B cell (primary cell): ENCODE measurements at regions not wholly inside any gene's neighbourhood (a gene's known extent, or its start where the extent isn't known, plus 50 kb on each side); places are given as distances from the start of the nearest gene placed in this dataset.

ENCODE experiments used
- ATAC-seq: fragments of 200-7000 bp; cut with Tn5 transposase; one replicate; pipeline ENCODE4 v1.10.0; 2021; ENCODE audit warnings: low read depth, mild to moderate bottlenecking, moderate number of reproducible peaks, moderate library complexity
- CTCF ChIA-PET: fragments of 350-600 bp; sonication (Branson Sonifier 250); formaldehyde crosslinking; loops from one replicate; lab custom pipeline; 2021; ENCODE audit warnings: antibody characterized with exemption, inconsistent platforms; lab: Charles Lee
- POLR2A ChIA-PET: fragments of 350-600 bp; sonication (Branson Sonifier 250); formaldehyde crosslinking; loops from one replicate; lab custom pipeline; 2021; ENCODE audit warnings: antibody characterized with exemption; lab: Charles Lee
- DNase-seq: peaks from one replicate; pipeline ENCODE4 v3.0.0; 2013
- H2AFZ ChIP-seq: 2 replicates; pipeline ENCODE4 v1.6.1; 2012; ENCODE audit warnings: mild to moderate bottlenecking, low read depth, low read length; ENCODE audit not compliant: insufficient read depth, poor library complexity, severe bottlenecking
- H3K27ac ChIP-seq, 2 donors: 1 replicate in 1 of 2; 2 replicates in 1 of 2; pipeline ENCODE4 v1.5.1; 2012 to 2013; ENCODE audit warnings: low read length in 2 of 2, mild to moderate bottlenecking in 2 of 2, moderate library complexity in 1 of 2
- H3K27me3 ChIP-seq, 4 experiments: fragments of 200-600 bp in 1 of 4; sonication (generic) in 1 of 4; replicated peaks in 1 of 4; 1 replicate in 2 of 4; 2 replicates in 2 of 4; pipeline versions ENCODE4 v1.6.1 to v1.7.0; 2013 to 2016; ENCODE audit warnings: low read length in 3 of 4, mild to moderate bottlenecking in 2 of 4, mixed read lengths in 1 of 4, moderate library complexity in 1 of 4; ENCODE audit not compliant: insufficient read depth in 4 of 4, control insufficient read depth in 3 of 4; ENCODE audit errors: control extremely low read depth in 1 of 4
- H3K36me3 ChIP-seq, 2 experiments: replicated peaks in 1 of 2; 1 replicate in 1 of 2; 2 replicates in 1 of 2; pipeline versions ENCODE4 v1.6.1 to v1.7.1; 2013; ENCODE audit warnings: low read length in 1 of 2; ENCODE audit not compliant: insufficient read depth in 2 of 2, control insufficient read depth in 1 of 2; ENCODE audit errors: control extremely low read depth in 1 of 2, extremely low read depth in 1 of 2
- H3K4me1 ChIP-seq, 2 donors: fragments of 200-600 bp in 1 of 2; sonication (generic) in 1 of 2; 1 replicate in 1 of 2; 2 replicates in 1 of 2; pipeline versions ENCODE4 v1.5.1 to v1.6.1; 2013 to 2017; ENCODE audit warnings: low read length in 2 of 2; ENCODE audit not compliant: control insufficient read depth in 2 of 2, insufficient read depth in 2 of 2
- H3K4me2 ChIP-seq: replicated peaks from 2 replicates; pipeline ENCODE3; 2012; ENCODE audit warnings: mild to moderate bottlenecking, low read depth, low read length; ENCODE audit not compliant: poor library complexity, severe bottlenecking
- H3K4me3 ChIP-seq, 5 experiments: fragments of 200-600 bp in 1 of 5; sonication (generic) in 1 of 5; 1 replicate in 3 of 5; 2 replicates in 2 of 5; pipeline versions ENCODE4 v1.5.1 to v1.7.0; 2011 to 2016; ENCODE audit warnings: low read length in 4 of 5, mild to moderate bottlenecking in 4 of 5, low read depth in 2 of 5, control low read depth in 1 of 5, moderate library complexity in 1 of 5; ENCODE audit not compliant: insufficient read depth in 1 of 5; ENCODE audit errors: control extremely low read depth in 1 of 5, extremely low read depth in 1 of 5
- H3K79me2 ChIP-seq: fragments of 200-600 bp; sonication (generic); one replicate; pipeline ENCODE4 v1.6.0; 2016; ENCODE audit warnings: low read length; ENCODE audit not compliant: control insufficient read depth, insufficient read depth
- H3K9ac ChIP-seq: fragments of 200-600 bp; sonication (generic); 2 replicates; pipeline ENCODE4 v1.6.1; 2017; ENCODE audit warnings: mild to moderate bottlenecking, low read length, moderate library complexity
- H3K9me3 ChIP-seq, 3 donors: one replicate each; pipeline versions ENCODE4 v1.6.1 to v1.7.1; 2013; ENCODE audit warnings: low read length in 2 of 3; ENCODE audit not compliant: control insufficient read depth in 2 of 3, insufficient read depth in 1 of 3; ENCODE audit errors: control extremely low read depth in 1 of 3
- H4K20me1 ChIP-seq: 2 replicates; pipeline ENCODE4 v1.6.0; 2012; ENCODE audit warnings: mild to moderate bottlenecking, low read length; ENCODE audit not compliant: insufficient read depth, control insufficient read depth, poor library complexity, severe bottlenecking
- H3K27ac Mint-ChIP-seq: one replicate; pipeline ENCODE4 v1.8.0; 2021; ENCODE audit warnings: mixed read lengths
- H3K27me3 Mint-ChIP-seq: one replicate; pipeline ENCODE4 v1.8.0; 2021; ENCODE audit warnings: mixed read lengths
- H3K4me1 Mint-ChIP-seq: one replicate; pipeline ENCODE4 v1.8.0; 2021; ENCODE audit warnings: mixed read lengths
- H3K4me3 Mint-ChIP-seq: one replicate; pipeline ENCODE4 v1.8.0; 2021; ENCODE audit warnings: mixed read lengths
- H3K9me3 Mint-ChIP-seq: one replicate; pipeline ENCODE4 v1.8.0; 2022; ENCODE audit warnings: mixed read lengths; ENCODE audit not compliant: insufficient read depth
- CTCF ChIP-seq: fragments of 200-600 bp; IDR thresholded peaks from one replicate; pipeline ENCODE4 v1.8.0; 2022; ENCODE audit warnings: antibody characterized with exemption, mild to moderate bottlenecking
- EZH2 ChIP-seq: IDR thresholded peaks from 2 replicates; pipeline ENCODE4 v1.6.1; 2012; ENCODE audit warnings: borderline replicate concordance, low read depth, mild to moderate bottlenecking, moderate library complexity, low read length; ENCODE audit not compliant: insufficient read depth, poor library complexity, severe bottlenecking
- WGBS: methylation state at CpG from one replicate; pipeline ENCODE4 v1.1.5; 2013; ENCODE audit warnings: missing lambda C conversion rate; ENCODE audit not compliant: insufficient coverage; 5-methylcytosine and 5-hydroxymethylcytosine counted together
- intact Hi-C: fragments of 100-400 bp; cut with micrococcal nuclease; formaldehyde crosslinking; loops from one replicate; pipeline ENCODE4 v1.10.0; 2022

GRCh38 chr10:83848677-83849076, 290.6 kb upstream of the GHITM start:
- intact Hi-C loops = no loop called here
- Mint-ChIP-seq H3K9me3 (no peaks in the 10 kb centered on the region), H3K4me1 (no peaks in the 10 kb centered on the region), H3K4me3 (no peak overlapping the region), H3K27me3 (no peaks in the 10 kb centered on the region), H3K27ac (no peak overlapping the region)
- DNase-seq (no peak), ATAC-seq (no peak)
- POLR2A ChIA-PET = no interaction called here
- H3K27me3 ChIP-seq = no peaks in the 10 kb centered on the region
- no peak for TF ChIP-seq CTCF
- TF ChIP-seq EZH2 = no peak
- no peak overlapping the region for H3K27ac ChIP-seq
- no peaks in the 10 kb centered on the region for H3K79me2 ChIP-seq
- no peak overlapping the region for H3K4me2 ChIP-seq
- no peaks in the 10 kb centered on the region for H3K9me3 ChIP-seq
- CTCF ChIA-PET = no interaction called here
- H3K36me3 ChIP-seq = no peaks in the 10 kb centered on the region
- no CpG with 5 or more reads among the region's 3 CpGs for WGBS
- no peaks in the 10 kb centered on the region for H3K4me1 ChIP-seq
- H3K9ac ChIP-seq = no peak overlapping the region
- no peak overlapping the region for H3K4me3 ChIP-seq
- H2AFZ ChIP-seq = no peak overlapping the region
- no peaks in the 10 kb centered on the region for H4K20me1 ChIP-seq

- ChIA-PET CTCF (no interaction called here), POLR2A (no interaction called here)
- Mint-ChIP-seq H3K4me3 (no peak overlapping the region), H3K27ac (no peak overlapping the region), H3K9me3 (no peaks in the 10 kb centered on the region), H3K4me1 (no peaks in the 10 kb centered on the region), H3K27me3 (no peaks in the 10 kb centered on the region)
- Histone ChIP-seq H3K27me3 (no peaks in the 10 kb centered on the region), H3K9me3 (peaks cover 0 to 2% (median 0%) of the 10 kb centered on the region in 3 donors), H3K4me3 (no peak overlapping the region), H3K4me2 (no peak overlapping the region), H3K9ac (no peak overlapping the region), H3K79me2 (no peaks in the 10 kb centered on the region), H4K20me1 (no peaks in the 10 kb centered on the region), H2AFZ (no peak overlapping the region), H3K4me1 (no peaks in the 10 kb centered on the region), H3K27ac (no peak overlapping the region), H3K36me3 (no peaks in the 10 kb centered on the region)
- DNase-seq = no peak
- intact Hi-C loops = no loop called here
- TF ChIP-seq EZH2 (no peak), CTCF (no peak)
- no peak for ATAC-seq
Observed at GRCh38 chr10:83849150-83849549, 290.2 kb upstream of the GHITM start.
